ENCODE measurements at regions not wholly inside any gene's neighbourhood (a gene's known extent, or its start where the extent isn't known, plus 50 kb on each side); places are given as distances from the start of the nearest gene placed in this dataset.

- no peaks in the 10 kb centered on the region for H4K20me1 ChIP-seq (ENCODE audit: control insufficient read depth, insufficient read depth)
- no peaks in the 10 kb centered on the region for H3K79me2 ChIP-seq (ENCODE audit: control insufficient read depth, insufficient read depth, low read length)
- DNase-seq (ENCODE audit: low read depth, low spot score) (no peak), FAIRE-seq (no peak), ATAC-seq (no peak)
- ChIA-PET POLR2A (no interaction called here), RAD21 (ENCODE audit: unreplicated experiment) (no interaction called here), CTCF (no interaction called here), SMC1A (ENCODE audit: uncharacterized antibody, unreplicated experiment) (no interaction called here)
- no peak overlapping the region for H3K4me3 ChIP-seq
- no peaks in the 10 kb centered on the region for H3K4me1 ChIP-seq (ENCODE audit: control insufficient read depth, insufficient read depth, low read length)
- WGBS (ENCODE audit: insufficient coverage, insufficient replicate concordance, low lambda C conversion rate, missing lambda C conversion rate): 12% methylated on average over 3 of the region's 3 CpGs
- no peak overlapping the region for H3K9ac ChIP-seq (ENCODE audit: control insufficient read depth, insufficient read depth, low read length)
- no peak overlapping the region for H3K4me2 ChIP-seq (ENCODE audit: control insufficient read depth, insufficient read depth)
- intact Hi-C loops (cut with micrococcal nuclease; ENCODE audit: unreplicated experiment): no loop called here
- no peak overlapping the region for H2AFZ ChIP-seq (ENCODE audit: control insufficient read depth, low read depth, low read length)
- BruUV-seq (replicated peaks): no TSS peak
- H3K27ac ChIP-seq (ENCODE audit: control insufficient read depth, insufficient read depth): no peak overlapping the region
- H3K36me3 ChIP-seq (ENCODE audit: control insufficient read depth in 2 of 2, insufficient read depth in 2 of 2, low read length in 1 of 2): no peaks in the 10 kb centered on the region
- H3K9me3 ChIP-seq (replicated peaks; ENCODE audit: control insufficient read depth, insufficient read depth, low read length): no peaks in the 10 kb centered on the region
- TF ChIP-seq RB1 (IDR thresholded peaks at IDR 0.05; ENCODE audit: borderline replicate concordance) (no peak), ZBTB11 (CRISPR knock-in tag; IDR thresholded peaks at IDR 0.05) (no peak), ESRRA (IDR thresholded peaks at IDR 0.05; ENCODE audit: low read length) (no peak), RELA (IDR thresholded peaks at IDR 0.05; ENCODE audit: borderline replicate concordance, partially characterized antibody) (no peak), PRDM15 (CRISPR knock-in tag; IDR thresholded peaks at IDR 0.05) (no peak), RAD21 (IDR thresholded peaks at IDR 0.05; ENCODE audit: insufficient read depth, low read depth, low read length) (no peak)
- no peaks in the 10 kb centered on the region for H3K27me3 ChIP-seq (replicated peaks in 1 of 2; ENCODE audit: control insufficient read depth in 2 of 2, insufficient read depth in 2 of 2, low read length in 1 of 2)
- in situ Hi-C loops (cut with MboI): no loop called here
These were observed 1102.5 kb downstream of the CDH11 start for GRCh38 chr16:64019339-64019738.
